DOHH2 (cell line): ENCODE measurements at regions not wholly inside any gene's neighbourhood (a gene's known extent, or its start where the extent isn't known, plus 50 kb on each side); places are given as distances from the start of the nearest gene placed in this dataset.
"Not testable (repeated sequence)": the region's sequence is repeated elsewhere in the genome, so short reads cannot be mapped to it uniquely, and the experiment has no call there.

Source experiments
- H3F3A ChIP-seq: fragments of 200-600 bp; sonication (generic), shearing (Covaris generic); 2 replicates; pipeline ENCODE4 v1.6.0; 2016; ENCODE audit warnings: antibody characterized with exemption, mild to moderate bottlenecking; ENCODE audit not compliant: control insufficient read depth, insufficient read depth
- H3K27ac ChIP-seq: fragments of 200-600 bp; sonication (generic); 2 replicates; pipeline ENCODE4 v1.5.1; 2014; ENCODE audit warnings: low read depth, mild to moderate bottlenecking, low read length, moderate library complexity
- H3K27me3 ChIP-seq: fragments of 200-600 bp; sonication (generic); 2 replicates; pipeline ENCODE4 v1.6.1; 2014; ENCODE audit warnings: mild to moderate bottlenecking, low read length, mixed read lengths; ENCODE audit not compliant: control insufficient read depth
- H3K36me3 ChIP-seq: fragments of 200-600 bp; sonication (generic); 2 replicates; pipeline ENCODE4 v1.6.1; 2014; ENCODE audit warnings: mild to moderate bottlenecking, low read length, moderate library complexity, mixed read lengths; ENCODE audit not compliant: control insufficient read depth
- H3K4me1 ChIP-seq: fragments of 200-600 bp; sonication (generic); 2 replicates; pipeline ENCODE4 v1.6.1; 2014; ENCODE audit warnings: mild to moderate bottlenecking, low read length, mixed read lengths; ENCODE audit not compliant: control insufficient read depth
- H3K4me2 ChIP-seq: fragments of 200-600 bp; sonication (generic); 2 replicates; pipeline ENCODE4 v1.6.0; 2014; ENCODE audit warnings: mild to moderate bottlenecking, low read length, moderate library complexity
- H3K4me3 ChIP-seq: fragments of 200-600 bp; sonication (generic); 2 replicates; pipeline ENCODE4 v1.5.1; 2014; ENCODE audit warnings: mild to moderate bottlenecking, low read length, mixed read lengths
- H3K79me2 ChIP-seq: fragments of 200-600 bp; sonication (generic); 2 replicates; pipeline ENCODE4 v1.6.1; 2014; ENCODE audit warnings: mild to moderate bottlenecking, low read length, mixed read lengths; ENCODE audit not compliant: control insufficient read depth
- H3K9me2 ChIP-seq: fragments of 200-600 bp; sonication (generic); replicated peaks from 2 replicates; pipeline ENCODE4 v1.6.1; 2014; ENCODE audit warnings: mild to moderate bottlenecking, low read length, mixed read lengths; ENCODE audit not compliant: control insufficient read depth
- H3K9me3 ChIP-seq: fragments of 200-600 bp; sonication (generic); 2 replicates; pipeline ENCODE4 v1.6.1; 2014; ENCODE audit warnings: antibody characterized with exemption, low read length, mixed read lengths; ENCODE audit not compliant: control insufficient read depth, insufficient read depth
- H4K20me1 ChIP-seq: fragments of 200-600 bp; sonication (generic); 2 replicates; pipeline ENCODE4 v1.6.0; 2014; ENCODE audit warnings: low read depth, mild to moderate bottlenecking, antibody characterized with exemption, low read length, moderate library complexity; ENCODE audit not compliant: control insufficient read depth, insufficient read depth
- CTCF ChIP-seq: fragments of 200-600 bp; sonication (generic); IDR thresholded peaks from one replicate; pipeline ENCODE4 v1.5.1; 2014; ENCODE audit warnings: antibody characterized with exemption, mild to moderate bottlenecking, low read depth, low read length; ENCODE audit not compliant: poor library complexity, severe bottlenecking
- EZH2phosphoT487 ChIP-seq: fragments of 200-600 bp; sonication (generic); IDR thresholded peaks from 2 replicates; pipeline ENCODE4 v1.6.1; 2017; ENCODE audit warnings: borderline replicate concordance, mild to moderate bottlenecking, antibody characterized with exemption, low read length, moderate library complexity, mixed read lengths

DNA sequence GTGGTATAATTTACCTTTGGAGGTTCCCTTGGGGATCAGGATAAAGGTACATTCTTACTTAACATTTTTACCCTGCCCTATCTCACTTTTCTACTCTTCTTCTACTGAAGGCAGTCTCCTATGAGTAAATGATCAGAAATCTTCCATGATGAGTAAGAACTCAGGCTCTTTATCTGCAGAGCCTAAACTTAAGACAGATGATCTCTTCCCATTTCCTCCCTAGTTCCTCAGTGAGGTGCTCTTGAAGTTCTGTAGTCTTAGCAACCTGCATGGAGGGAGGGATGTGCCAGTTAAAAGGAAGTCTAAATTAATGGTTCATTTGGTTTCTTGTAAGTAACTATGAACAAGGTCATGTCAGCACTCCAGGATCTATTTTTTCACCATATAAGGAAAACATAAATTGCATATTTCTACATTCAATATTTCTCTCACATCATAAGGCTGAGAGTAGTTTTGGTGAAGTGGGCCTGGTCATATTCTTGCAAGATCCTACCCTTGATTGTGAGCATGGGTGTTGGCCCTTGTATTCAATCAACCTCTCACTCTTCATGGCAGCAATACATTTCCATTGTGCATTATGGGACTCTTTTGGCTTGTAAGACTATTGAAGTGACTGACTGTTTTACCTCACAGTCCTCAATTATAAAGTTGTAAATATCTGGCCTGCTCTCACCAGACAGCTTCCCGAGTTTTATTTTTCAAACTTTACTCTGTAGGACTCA lies 295.5 kb downstream of the SLC7A11 start:
- no peaks in the 10 kb centered on the region for H3F3A ChIP-seq
- TF ChIP-seq EZH2phosphoT487 (no peak), CTCF (no peak)
- no peaks in the 10 kb centered on the region for H3K79me2 ChIP-seq
- H3K4me2 ChIP-seq: no peak overlapping the region
- H3K36me3 ChIP-seq: no peaks in the 10 kb centered on the region
- no peaks in the 10 kb centered on the region for H3K4me1 ChIP-seq
- H3K9me3 ChIP-seq: no peaks in the 10 kb centered on the region
- H3K4me3 ChIP-seq: no peak overlapping the region
- H3K27me3 ChIP-seq: no peaks in the 10 kb centered on the region
- no peak overlapping the region for H3K27ac ChIP-seq
- no peaks in the 10 kb centered on the region for H3K9me2 ChIP-seq
- H4K20me1 ChIP-seq: no peaks in the 10 kb centered on the region

DNA sequence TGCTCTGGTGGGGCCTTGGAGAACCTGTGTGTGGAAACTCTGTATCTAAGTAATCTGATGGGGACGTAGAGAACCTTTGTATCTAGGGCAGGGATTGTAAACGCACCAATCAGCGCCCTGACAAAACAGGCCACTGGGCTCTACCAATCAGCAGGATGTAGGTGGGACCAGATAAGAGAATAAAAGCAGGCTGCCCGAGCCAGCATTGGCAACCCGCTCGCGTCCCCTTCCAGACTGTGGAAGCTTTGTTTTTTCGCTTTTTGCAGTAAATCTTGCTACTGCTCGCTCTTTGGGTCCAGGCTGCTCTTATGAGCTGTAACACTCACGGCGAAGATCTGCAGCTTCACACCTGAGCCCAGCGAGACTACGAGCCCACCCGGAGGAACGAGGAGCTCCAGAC lies 299.3 kb downstream of the SLC7A11 start:
- H3K4me3 ChIP-seq, H3K27ac ChIP-seq, H3K27me3 ChIP-seq, H3K4me2 ChIP-seq, H3K9me2 ChIP-seq, H3K4me1 ChIP-seq, H3K79me2 ChIP-seq, H3K36me3 ChIP-seq, H3K9me3 ChIP-seq, H3F3A ChIP-seq, H4K20me1 ChIP-seq: not testable (repeated sequence)

- H3K4me2 ChIP-seq, H3K9me2 ChIP-seq, H3K4me3 ChIP-seq, H3K36me3 ChIP-seq, H3K27ac ChIP-seq, H4K20me1 ChIP-seq, H3F3A ChIP-seq, H3K79me2 ChIP-seq, H3K4me1 ChIP-seq, H3K9me3 ChIP-seq, H3K27me3 ChIP-seq: not testable (repeated sequence)
Measured at GRCh38 chr4:137942015-137942515, 300.1 kb downstream of the SLC7A11 start.

DNA sequence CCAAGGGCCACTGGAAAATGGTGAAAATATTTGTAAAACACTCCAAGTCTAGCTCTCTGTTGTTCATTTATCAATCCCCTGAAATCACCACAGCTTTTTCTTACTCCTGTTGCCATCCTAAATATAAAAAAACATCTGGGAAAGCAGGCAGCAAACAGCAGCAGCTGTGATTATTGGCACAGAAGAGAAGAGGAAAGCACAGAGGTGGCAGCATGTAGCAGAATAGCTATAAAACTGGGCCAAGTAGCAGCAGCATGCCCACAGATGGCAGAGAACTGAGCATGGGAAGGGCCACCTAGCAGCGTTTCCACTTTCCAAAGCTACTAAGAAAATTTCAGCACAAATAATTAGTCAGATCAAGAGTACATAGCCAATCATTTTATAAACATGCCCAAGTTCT lies 307.2 kb downstream of the SLC7A11 start:
- no peaks in the 10 kb centered on the region for H3K4me1 ChIP-seq
- no peaks in the 10 kb centered on the region for H3K36me3 ChIP-seq
- H3K27me3 ChIP-seq: no peaks in the 10 kb centered on the region
- H3F3A ChIP-seq: no peaks in the 10 kb centered on the region
- H3K4me3 ChIP-seq: no peak overlapping the region
- no peak overlapping the region for H3K27ac ChIP-seq
- TF ChIP-seq CTCF (no peak), EZH2phosphoT487 (no peak)
- H3K4me2 ChIP-seq: no peak overlapping the region
- no peaks in the 10 kb centered on the region for H3K9me3 ChIP-seq
- H3K79me2 ChIP-seq: no peaks in the 10 kb centered on the region
- H4K20me1 ChIP-seq: no peaks in the 10 kb centered on the region
- H3K9me2 ChIP-seq: no peaks in the 10 kb centered on the region
